NCI-H69 (cell line): ENCODE measurements at regions not wholly inside any gene's neighbourhood (a gene's known extent, or its start where the extent isn't known, plus 50 kb on each side); places are given as distances from the start of the nearest gene placed in this dataset.
A peak's percentile ranks its signal among the peaks of the same experiment; 100 is the strongest.

Experiments
- DNase-seq: peaks from one replicate; lab custom pipeline; 2025; lab: John Stamatoyannopoulos, UW

GRCh38 chr14:26855077-26855753 lies 257.4 kb upstream of the NOVA1 start:
- DNase-seq, result no peak

DNA sequence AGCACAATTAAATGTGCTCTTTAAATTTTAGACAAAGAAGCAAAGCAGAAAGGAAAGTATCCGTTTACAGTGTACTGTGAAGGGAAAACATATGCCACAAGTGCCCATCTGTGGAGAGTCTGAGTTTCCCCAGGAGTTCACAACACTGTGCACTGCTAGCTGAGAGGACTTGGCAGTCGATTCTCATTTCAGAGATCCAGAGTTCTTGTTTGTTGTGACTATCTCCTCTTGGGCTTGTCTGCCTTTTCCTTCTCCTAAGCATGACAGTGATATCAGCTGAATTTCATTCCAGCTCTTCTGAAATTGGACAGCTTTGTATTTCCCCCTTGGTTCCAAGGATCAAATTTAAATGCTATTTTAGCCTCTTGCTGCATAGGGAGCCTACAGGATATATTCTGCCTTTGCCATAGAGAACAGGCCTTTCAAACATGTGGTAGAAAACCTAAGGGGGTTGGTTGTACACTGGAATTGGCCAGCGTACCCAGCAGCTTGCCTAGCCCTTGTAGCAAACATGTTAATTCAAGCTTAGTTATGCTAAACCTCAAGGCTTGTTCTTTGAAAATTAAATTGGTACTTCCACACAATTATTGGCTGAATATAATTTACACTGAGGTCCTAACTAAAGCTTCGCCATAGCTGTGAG lies 259.2 kb upstream of the NOVA1 start:
- DNase-seq, result peak; percentile 41

DNA sequence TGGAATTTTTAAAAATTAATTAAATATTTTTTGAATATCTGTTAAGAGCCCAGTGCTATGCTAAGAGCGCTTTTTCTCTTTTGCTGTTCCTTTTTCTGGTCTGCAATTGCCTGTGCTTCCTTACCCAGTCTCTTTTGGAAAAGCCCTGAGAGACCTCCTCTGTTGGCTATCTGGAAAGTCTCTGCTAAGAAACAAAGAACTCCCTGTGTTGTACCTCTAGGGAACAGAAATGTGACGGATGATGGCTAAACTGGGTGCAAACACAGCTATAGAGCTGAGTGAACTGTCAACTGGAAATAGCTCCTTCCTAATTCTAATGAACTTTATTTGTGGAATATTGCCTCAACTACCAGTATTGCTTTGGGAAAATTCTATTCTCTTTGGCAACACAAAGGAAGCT lies 261.6 kb upstream of the NOVA1 start:
- no peak for DNase-seq

DNA sequence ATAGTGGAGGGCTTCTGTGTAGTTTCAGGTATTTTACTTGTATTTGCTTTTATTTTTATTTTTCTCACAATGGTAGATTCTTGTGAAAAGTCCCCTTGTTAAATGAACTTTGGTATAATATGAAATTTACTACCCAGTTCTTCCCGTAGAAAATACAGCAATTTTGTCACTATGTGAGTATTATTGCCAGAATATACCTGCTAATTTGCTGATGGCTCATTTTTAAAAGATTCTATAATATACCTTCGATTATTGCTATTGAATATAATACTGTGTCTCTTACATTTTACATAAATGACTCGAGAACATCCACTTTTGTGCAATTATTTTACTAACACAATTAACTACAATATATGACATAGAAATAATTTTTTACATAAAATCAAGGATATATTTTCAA lies 262.3 kb upstream of the NOVA1 start:
- DNase-seq, result no peak

DNA sequence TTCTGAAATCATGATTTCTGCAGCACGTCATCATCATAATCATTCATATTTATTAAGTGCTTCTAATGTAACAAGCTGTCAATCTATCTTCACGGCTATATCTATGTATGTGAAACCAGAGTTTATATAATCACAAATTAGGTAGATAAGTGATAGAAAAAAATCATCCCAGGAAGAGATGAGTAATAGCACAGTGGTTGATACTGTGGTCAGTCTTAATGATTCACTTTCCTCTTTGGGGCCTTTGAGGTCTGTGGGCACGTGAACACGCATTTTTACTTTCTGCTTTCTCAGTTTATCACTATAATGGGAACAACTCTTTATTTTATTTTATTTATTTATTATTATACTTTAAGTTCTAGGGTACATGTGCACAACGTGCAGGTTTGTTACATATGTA lies 265.9 kb upstream of the NOVA1 start:
- DNase-seq, result no peak

DNA sequence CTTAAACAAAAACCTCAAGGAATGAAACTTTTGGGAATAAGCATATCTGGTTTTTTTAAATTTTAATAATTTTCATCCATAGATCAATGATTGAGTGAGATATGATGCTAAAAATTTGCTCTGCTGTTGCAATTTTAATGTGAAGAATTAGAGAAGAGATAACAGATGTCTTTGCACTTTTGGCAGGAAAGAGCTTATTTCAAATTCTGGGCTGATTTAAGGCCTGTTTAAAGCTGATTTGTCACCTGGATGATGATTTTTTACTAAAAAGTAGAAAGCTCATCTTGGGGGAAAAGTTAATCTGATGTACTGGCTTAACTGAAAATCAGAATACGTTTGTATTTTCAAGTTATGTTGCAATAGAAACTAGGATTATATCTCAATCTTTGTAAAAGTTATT lies 268.9 kb upstream of the NOVA1 start:
- DNase-seq, result no peak

GRCh38 chr14:26867171-26867757 lies 269.4 kb upstream of the NOVA1 start:
- peak; percentile 81 for DNase-seq

DNA sequence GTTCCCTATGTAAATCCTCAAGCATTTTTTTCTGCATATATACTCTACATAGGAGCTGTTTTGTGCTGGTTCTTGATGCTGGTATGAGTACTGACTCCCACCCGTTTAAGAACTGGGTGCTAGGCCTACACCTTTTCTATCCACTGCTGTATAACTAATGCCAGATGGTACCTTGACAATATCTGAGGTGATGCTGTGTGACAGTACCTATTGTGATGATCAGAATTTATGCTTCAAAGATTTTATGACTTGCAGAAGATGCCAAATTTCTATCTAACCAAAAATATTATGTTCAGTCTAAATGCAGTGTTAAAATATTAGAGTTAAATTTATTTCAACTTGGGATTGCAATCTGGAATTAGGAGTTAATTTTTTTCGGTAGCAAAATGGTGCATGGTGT lies 272.3 kb upstream of the NOVA1 start:
- DNase-seq, result peak; percentile 53

GRCh38 chr14:26870722-26871617 lies 273.1 kb upstream of the NOVA1 start:
- DNase-seq, result peak; percentile 91

GRCh38 chr14:26872515-26873361 lies 274.9 kb upstream of the NOVA1 start:
- DNase-seq, result peak; percentile 64

- DNase-seq, result no peak
Measured at GRCh38 chr14:26873362-26873960, 275.6 kb upstream of the NOVA1 start.

GRCh38 chr14:26887847-26888246 lies 290.0 kb upstream of the NOVA1 start:
- no peak for DNase-seq

- DNase-seq, result no peak
Measured at GRCh38 chr14:26888592-26888991, 290.8 kb upstream of the NOVA1 start.

DNA sequence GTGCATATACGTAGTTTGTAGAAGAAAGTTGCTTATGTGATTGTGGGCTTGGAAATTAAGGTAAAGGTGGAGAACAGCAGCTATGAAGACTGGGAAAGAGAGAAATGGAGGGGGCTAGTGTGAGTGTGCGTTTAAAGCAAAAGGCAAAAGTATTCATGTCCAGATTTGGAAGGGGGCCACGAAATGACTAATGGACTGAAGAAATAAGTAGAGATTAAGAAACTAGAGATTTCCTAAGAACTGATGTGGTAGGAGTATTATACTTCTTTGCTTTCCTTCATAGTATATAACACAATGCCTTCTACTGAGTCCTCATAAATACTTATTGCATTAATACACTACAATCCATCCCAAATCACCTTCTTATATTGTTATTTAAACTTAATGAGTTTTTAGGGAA lies 298.6 kb upstream of the NOVA1 start:
- DNase-seq, result no peak

DNA sequence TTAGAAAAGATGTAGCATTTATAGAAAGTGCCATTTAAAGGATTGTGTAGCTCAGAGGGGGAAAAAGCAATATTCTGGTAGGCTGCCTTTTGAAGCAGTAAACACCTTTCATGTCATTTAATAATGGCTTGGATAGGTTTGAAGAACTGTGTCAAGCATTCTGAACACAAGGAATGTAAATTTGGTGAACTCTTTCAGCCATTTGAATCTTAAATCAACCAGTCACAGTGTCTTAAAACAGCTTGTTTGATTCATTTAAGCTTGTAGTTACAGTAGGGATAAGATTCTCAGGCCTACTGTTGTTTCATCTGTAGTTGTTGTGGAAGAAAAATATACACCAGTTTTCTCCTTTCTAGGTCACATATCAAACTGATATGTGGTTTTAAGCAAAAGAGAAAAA lies 299.4 kb upstream of the NOVA1 start:
- no peak for DNase-seq

DNA sequence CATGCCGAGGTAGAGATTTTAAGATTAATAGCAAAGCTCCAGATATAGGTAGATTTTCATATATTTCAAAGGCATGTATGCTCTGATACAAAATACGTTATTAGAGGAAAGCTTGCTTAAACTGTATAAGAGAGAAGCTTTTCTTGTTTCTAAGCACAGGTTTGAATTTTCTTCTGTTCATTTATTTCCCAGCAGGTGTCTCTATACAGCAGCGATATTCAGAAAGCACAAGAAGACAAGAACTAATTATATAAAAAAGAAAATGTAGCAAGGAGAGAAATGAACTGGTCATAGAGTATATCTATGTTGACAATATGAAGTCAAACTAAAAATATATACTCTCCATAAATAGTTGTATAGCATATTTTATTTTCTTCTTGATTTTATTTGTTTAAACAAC lies 307.4 kb upstream of the NOVA1 start:
- DNase-seq, result no peak

DNA sequence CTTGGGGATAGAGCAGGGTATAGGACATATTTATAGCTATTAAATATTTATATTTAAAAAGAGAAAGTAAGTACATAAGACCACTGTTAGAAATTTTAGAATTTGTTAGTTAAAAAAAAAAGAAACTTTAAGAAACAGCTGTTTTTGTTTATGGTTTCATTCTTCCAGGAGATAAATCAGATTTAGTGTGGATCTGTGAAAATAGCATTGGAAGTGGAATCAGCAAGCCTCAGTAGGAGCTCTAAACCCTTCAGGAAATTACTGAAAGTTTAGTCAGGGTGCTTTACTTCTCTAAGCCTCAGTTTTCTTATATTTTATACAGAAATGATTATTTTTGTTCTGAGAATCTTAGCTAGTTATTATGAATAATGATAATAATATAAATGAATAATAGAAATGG lies 316.0 kb upstream of the NOVA1 start:
- no peak for DNase-seq

DNA sequence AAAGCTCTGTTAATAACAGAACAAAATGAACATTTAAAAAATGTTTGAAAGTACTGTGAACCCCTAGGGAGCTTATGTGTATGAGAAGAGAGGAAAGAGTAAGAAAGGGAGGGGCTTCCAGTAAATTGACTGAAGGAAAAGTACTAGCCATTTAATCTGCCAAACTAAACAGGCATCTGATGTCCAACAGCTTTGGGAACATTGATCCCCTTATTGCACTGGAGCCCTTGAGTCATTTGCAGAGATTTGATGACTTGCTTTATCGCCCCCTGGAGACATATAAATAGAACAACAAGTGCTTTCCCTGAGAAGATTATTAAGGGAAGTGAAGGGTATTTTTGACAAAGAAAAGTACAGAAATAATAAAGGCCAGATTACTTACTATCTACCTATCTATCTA lies 319.3 kb upstream of the NOVA1 start:
- DNase-seq, result peak; percentile 61

GRCh38 chr14:26925876-26926584 lies 328.2 kb upstream of the NOVA1 start:
- no peak for DNase-seq

- no peak for DNase-seq
Measured at GRCh38 chr14:26926585-26926984, 328.8 kb upstream of the NOVA1 start.

DNA sequence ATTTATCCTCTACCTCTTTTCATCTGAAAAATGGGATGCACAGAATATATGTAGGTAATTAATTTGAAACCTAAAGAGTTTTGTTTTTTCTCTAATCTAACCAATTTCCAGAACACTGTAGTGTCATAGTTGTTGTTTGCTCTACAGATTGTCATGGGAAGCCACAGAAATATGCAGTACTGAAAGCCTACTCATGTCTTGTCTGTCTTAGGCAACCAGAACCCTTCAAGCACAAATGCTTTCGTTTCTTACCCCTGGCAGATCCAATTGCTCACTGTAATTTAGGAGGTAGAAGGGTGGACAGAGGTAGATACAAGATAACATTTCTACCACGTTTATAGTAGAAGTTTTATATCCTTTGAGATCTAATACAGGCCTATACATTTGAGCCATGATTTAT lies 330.2 kb upstream of the NOVA1 start:
- DNase-seq, result no peak
